DOHH2 (cell line): ENCODE measurements at regions not wholly inside any gene's neighbourhood (a gene's known extent, or its start where the extent isn't known, plus 50 kb on each side); places are given as distances from the start of the nearest gene placed in this dataset.

ENCODE experiments used
- EZH2phosphoT487 ChIP-seq: fragments of 200-600 bp; sonication (generic); IDR thresholded peaks from 2 replicates; pipeline ENCODE4 v1.6.1; 2017; ENCODE audit warnings: borderline replicate concordance, mild to moderate bottlenecking, antibody characterized with exemption, low read length, moderate library complexity, mixed read lengths
- TF ChIP-seq, protein P1 (sequence below): fragments of 200-600 bp; sonication (generic); IDR thresholded peaks from one replicate; pipeline ENCODE4 v1.5.1; 2014; ENCODE audit warnings: antibody characterized with exemption, mild to moderate bottlenecking, low read depth, low read length; ENCODE audit not compliant: poor library complexity, severe bottlenecking

GRCh38 chr4:13118633-13119032, 365.5 kb downstream of the RAB28 start:
- TF ChIP-seq, protein P1, sequence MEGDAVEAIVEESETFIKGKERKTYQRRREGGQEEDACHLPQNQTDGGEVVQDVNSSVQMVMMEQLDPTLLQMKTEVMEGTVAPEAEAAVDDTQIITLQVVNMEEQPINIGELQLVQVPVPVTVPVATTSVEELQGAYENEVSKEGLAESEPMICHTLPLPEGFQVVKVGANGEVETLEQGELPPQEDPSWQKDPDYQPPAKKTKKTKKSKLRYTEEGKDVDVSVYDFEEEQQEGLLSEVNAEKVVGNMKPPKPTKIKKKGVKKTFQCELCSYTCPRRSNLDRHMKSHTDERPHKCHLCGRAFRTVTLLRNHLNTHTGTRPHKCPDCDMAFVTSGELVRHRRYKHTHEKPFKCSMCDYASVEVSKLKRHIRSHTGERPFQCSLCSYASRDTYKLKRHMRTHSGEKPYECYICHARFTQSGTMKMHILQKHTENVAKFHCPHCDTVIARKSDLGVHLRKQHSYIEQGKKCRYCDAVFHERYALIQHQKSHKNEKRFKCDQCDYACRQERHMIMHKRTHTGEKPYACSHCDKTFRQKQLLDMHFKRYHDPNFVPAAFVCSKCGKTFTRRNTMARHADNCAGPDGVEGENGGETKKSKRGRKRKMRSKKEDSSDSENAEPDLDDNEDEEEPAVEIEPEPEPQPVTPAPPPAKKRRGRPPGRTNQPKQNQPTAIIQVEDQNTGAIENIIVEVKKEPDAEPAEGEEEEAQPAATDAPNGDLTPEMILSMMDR: no peak
- TF ChIP-seq EZH2phosphoT487: no peak
